H9 (cell line): ENCODE measurements at regions not wholly inside any gene's neighbourhood (a gene's known extent, or its start where the extent isn't known, plus 50 kb on each side); places are given as distances from the start of the nearest gene placed in this dataset.

Experiments
- DNase-seq: peaks from one replicate; pipeline ENCODE4 v3.0.0-alpha.2; 2017
- H2AFZ ChIP-seq: one replicate; pipeline ENCODE4 v1.6.1; 2013; ENCODE audit warnings: mild to moderate bottlenecking, low read length, control low read depth, moderate library complexity
- H2AK5ac ChIP-seq: 2 replicates; pipeline ENCODE4 v1.6.1; 2013; ENCODE audit warnings: low read length, control low read depth, mixed read lengths; ENCODE audit not compliant: insufficient read length
- H2BK120ac ChIP-seq: one replicate; pipeline ENCODE4 v1.6.1; 2013; ENCODE audit warnings: low read depth, mild to moderate bottlenecking, low read length, control low read depth, inconsistent platforms; ENCODE audit not compliant: poor library complexity, severe bottlenecking
- H2BK12ac ChIP-seq: 2 replicates; pipeline ENCODE4 v1.6.1; 2013; ENCODE audit warnings: low read length, control low read depth, mixed read lengths, low read depth; ENCODE audit not compliant: insufficient read length
- H2BK15ac ChIP-seq: 2 replicates; pipeline ENCODE4 v1.6.1; 2013; ENCODE audit warnings: low read depth, low read length, control low read depth
- H2BK20ac ChIP-seq: one replicate; pipeline ENCODE4 v1.6.1; 2013; ENCODE audit warnings: low read depth, mild to moderate bottlenecking, low read length, control low read depth, inconsistent platforms; ENCODE audit not compliant: poor library complexity, severe bottlenecking
- H2BK5ac ChIP-seq: 2 replicates; pipeline ENCODE4 v1.6.1; 2013; ENCODE audit warnings: low read length, control low read depth, mixed read lengths; ENCODE audit not compliant: insufficient read length
- H3K14ac ChIP-seq: 2 replicates; pipeline ENCODE4 v1.6.1; 2013; ENCODE audit warnings: low read length, control low read depth; ENCODE audit not compliant: insufficient read depth
- H3K18ac ChIP-seq: 2 replicates; pipeline ENCODE4 v1.6.1; 2013; ENCODE audit warnings: low read depth, mild to moderate bottlenecking, mixed read lengths, low read length, control low read depth; ENCODE audit not compliant: insufficient read length
- H3K23ac ChIP-seq: 2 replicates; pipeline ENCODE4 v1.6.1; 2013; ENCODE audit warnings: low read length, control low read depth, mixed read lengths, low read depth; ENCODE audit not compliant: insufficient read length
- H3K23me2 ChIP-seq: 2 replicates; pipeline ENCODE4 v1.6.1; 2013; ENCODE audit warnings: low read depth, mild to moderate bottlenecking, mixed read lengths, low read length, control low read depth; ENCODE audit not compliant: insufficient read length, poor library complexity, severe bottlenecking
- H3K27ac ChIP-seq: 2 replicates; pipeline ENCODE4 v1.5.1; 2013; ENCODE audit warnings: low read length, control low read depth, mixed read lengths, low read depth; ENCODE audit not compliant: insufficient read length
- H3K27me3 ChIP-seq: 2 replicates; pipeline ENCODE4 v1.6.1; 2013; ENCODE audit warnings: low read length, control low read depth, inconsistent platforms; ENCODE audit not compliant: insufficient read depth
- H3K4ac ChIP-seq: 2 replicates; pipeline ENCODE4 v1.6.1; 2013; ENCODE audit warnings: low read depth, mild to moderate bottlenecking, control low read depth, inconsistent platforms, low read length, moderate library complexity
- H3K4me1 ChIP-seq: 2 replicates; pipeline ENCODE4 v1.6.1; 2013; ENCODE audit warnings: low read length, control low read depth, inconsistent platforms; ENCODE audit not compliant: insufficient read depth
- H3K4me2 ChIP-seq: 2 replicates; pipeline ENCODE4 v1.6.1; 2013; ENCODE audit warnings: low read length, control low read depth, mixed read lengths; ENCODE audit not compliant: insufficient read length, insufficient read depth
- H3K56ac ChIP-seq: 2 replicates; pipeline ENCODE4 v1.6.1; 2013; ENCODE audit warnings: low read depth, mild to moderate bottlenecking, mixed read lengths, low read length, control low read depth; ENCODE audit not compliant: insufficient read length
- H3K79me1 ChIP-seq: 2 replicates; pipeline ENCODE4 v1.6.1; 2013; ENCODE audit warnings: low read depth, mild to moderate bottlenecking, moderate library complexity, low read length, control low read depth, inconsistent platforms; ENCODE audit not compliant: insufficient read depth, poor library complexity, severe bottlenecking
- H3K79me2 ChIP-seq: 2 replicates; pipeline ENCODE4 v1.6.1; 2013; ENCODE audit warnings: low read length, control low read depth, inconsistent platforms; ENCODE audit not compliant: insufficient read depth
- H3K9ac ChIP-seq: 2 replicates; pipeline ENCODE4 v1.6.1; 2013; ENCODE audit warnings: low read length, control low read depth, mixed read lengths; ENCODE audit not compliant: insufficient read length; ENCODE audit errors: extremely low read depth
- H3K9me3 ChIP-seq: one replicate; pipeline ENCODE4 v1.6.1; 2013; ENCODE audit warnings: low read depth, low read length, inconsistent platforms; ENCODE audit not compliant: control insufficient read depth
- H3T11ph ChIP-seq: one replicate; pipeline ENCODE4 v1.6.1; 2013; ENCODE audit warnings: mild to moderate bottlenecking, low read length, control low read depth, inconsistent platforms
- H4K20me1 ChIP-seq: one replicate; pipeline ENCODE4 v1.6.1; 2013; ENCODE audit not compliant: control insufficient read depth, insufficient read length, insufficient read depth
- H4K5ac ChIP-seq: 2 replicates; pipeline ENCODE4 v1.6.1; 2013; ENCODE audit warnings: low read depth, mild to moderate bottlenecking, mixed read lengths, low read length, control low read depth; ENCODE audit not compliant: insufficient read length
- H4K8ac ChIP-seq: replicated peaks from 2 replicates; pipeline ENCODE4 v1.6.1; 2013; ENCODE audit warnings: low read length, control low read depth, mixed read lengths, low read depth; ENCODE audit not compliant: insufficient read length
- H4K91ac ChIP-seq: 2 replicates; pipeline ENCODE4 v1.6.1; 2013; ENCODE audit warnings: low read depth, mild to moderate bottlenecking, moderate library complexity, mixed read lengths, low read length, control low read depth; ENCODE audit not compliant: insufficient read length
- H3K27ac Mint-ChIP-seq, 3 experiments: 2 replicates in 2 of 3; 3 replicates in 1 of 3; pipeline ENCODE4 v1.8.0; 2020 to 2021; ENCODE audit warnings: mixed read lengths in 3 of 3, mild to moderate bottlenecking in 1 of 3, moderate library complexity in 1 of 3
- H3K27me3 Mint-ChIP-seq: 2 replicates; pipeline ENCODE4 v1.8.0; 2021; ENCODE audit warnings: low read depth, mild to moderate bottlenecking, moderate library complexity, mixed read lengths
- H3K36me3 Mint-ChIP-seq, 3 experiments: 2 replicates in 2 of 3; 3 replicates in 1 of 3; pipeline ENCODE4 v1.8.0; 2020 to 2021; ENCODE audit warnings: low read depth in 3 of 3, mixed read lengths in 3 of 3; ENCODE audit not compliant: insufficient read depth in 1 of 3
- H3K4me1 Mint-ChIP-seq, 2 experiments: 2 replicates each; pipeline ENCODE4 v1.8.0; 2020; ENCODE audit warnings: mixed read lengths in 2 of 2
- H3K4me3 Mint-ChIP-seq, 2 experiments: 2 replicates in 1 of 2; 3 replicates in 1 of 2; pipeline ENCODE4 v1.8.0; 2020 to 2021; ENCODE audit warnings: mild to moderate bottlenecking in 2 of 2, mixed read lengths in 2 of 2, moderate library complexity in 1 of 2
- H3K9me3 Mint-ChIP-seq, 2 experiments: 2 replicates in 1 of 2; 3 replicates in 1 of 2; pipeline ENCODE4 v1.8.0; 2020; ENCODE audit warnings: mild to moderate bottlenecking in 2 of 2, mixed read lengths in 2 of 2, moderate library complexity in 1 of 2
- CTCF ChIP-seq: fragments of 200-600 bp; sonication (generic); conservative IDR thresholded peaks from 3 replicates; pipeline ENCODE4 v1.8.0; 2021; ENCODE audit warnings: antibody characterized with exemption, mild to moderate bottlenecking
- WGBS: extraction: QIAGEN DNeasy Blood & Tissue Kit; methylation state at CpG from one replicate; pipeline ENCODE4 v1.1.7; 2013; ENCODE audit warnings: missing lambda C conversion rate, low lambda C conversion rate, mixed read lengths; ENCODE audit not compliant: insufficient read length; ENCODE audit errors: extremely low coverage; 5-methylcytosine and 5-hydroxymethylcytosine counted together

GRCh38 chr14:106823552-106823951 lies 1297.2 kb downstream of the TMEM121 start:
- no peak overlapping the region for H4K8ac ChIP-seq
- H4K20me1 ChIP-seq = no peaks in the 10 kb centered on the region
- no peak for TF ChIP-seq CTCF
- H3K4me1 Mint-ChIP-seq = no peaks in the 10 kb centered on the region
- no CpG with 5 or more reads among the region's 7 CpGs for WGBS
- no peak overlapping the region for H3K18ac ChIP-seq
- H2AFZ ChIP-seq = no peak overlapping the region
- no peaks in the 10 kb centered on the region for H3K27me3 ChIP-seq
- H3K23ac ChIP-seq = no peak overlapping the region
- no peak overlapping the region for H3K56ac ChIP-seq
- H3K9ac ChIP-seq = no peak overlapping the region
- H3K27ac ChIP-seq = no peak overlapping the region
- no peak overlapping the region for H3K4me3 Mint-ChIP-seq
- no peak overlapping the region for H2BK20ac ChIP-seq
- no peak overlapping the region for H2AK5ac ChIP-seq
- H4K5ac ChIP-seq = no peak overlapping the region
- H3T11ph ChIP-seq = no peak overlapping the region
- peaks cover 79 to 86% of the 10 kb centered on the region in 2 experiments for H3K9me3 Mint-ChIP-seq
- H3K4ac ChIP-seq = no peak overlapping the region
- H3K14ac ChIP-seq = no peak overlapping the region
- H2BK5ac ChIP-seq = no peak overlapping the region
- peaks cover 0 to 15% (median 4%) of the 10 kb centered on the region in 3 experiments; a peak in 4 of 7 replicates for H3K36me3 Mint-ChIP-seq
- no peak overlapping the region for H2BK120ac ChIP-seq
- H3K27ac Mint-ChIP-seq = no peak overlapping the region
- H3K79me2 ChIP-seq = no peaks in the 10 kb centered on the region
- no peaks in the 10 kb centered on the region for H3K27me3 Mint-ChIP-seq
- no peak overlapping the region for H2BK15ac ChIP-seq
- H3K9me3 ChIP-seq = peaks cover 81% of the 10 kb centered on the region
- no peak overlapping the region for H3K4me2 ChIP-seq
- DNase-seq = no peak
- H2BK12ac ChIP-seq = no peak overlapping the region
- H3K4me1 ChIP-seq = no peaks in the 10 kb centered on the region
- H3K79me1 ChIP-seq = no peaks in the 10 kb centered on the region
- H3K23me2 ChIP-seq = no peaks in the 10 kb centered on the region
- H4K91ac ChIP-seq = no peak overlapping the region
